IPS DF 6.9 (cell line): ENCODE measurements at regions not wholly inside any gene's neighbourhood (a gene's known extent, or its start where the extent isn't known, plus 50 kb on each side); places are given as distances from the start of the nearest gene placed in this dataset.

Experiments used
- DNase-seq: peaks from one replicate; pipeline ENCODE4 v3.0.0-alpha.2; 2013; ENCODE audit warnings: low read depth, low spot score
- H3K27ac ChIP-seq: one replicate; pipeline ENCODE4 v1.5.1; 2013; ENCODE audit warnings: low read length, control low read depth
- H3K27me3 ChIP-seq: 2 replicates; pipeline ENCODE4 v1.6.1; 2013; ENCODE audit warnings: mild to moderate bottlenecking, low read length; ENCODE audit not compliant: control insufficient read depth, insufficient read depth
- H3K36me3 ChIP-seq: 2 replicates; pipeline ENCODE4 v1.6.1; 2013; ENCODE audit warnings: low read length; ENCODE audit not compliant: control insufficient read depth, insufficient read depth
- H3K4me1 ChIP-seq: 2 replicates; pipeline ENCODE4 v1.6.1; 2013; ENCODE audit warnings: low read length; ENCODE audit not compliant: control insufficient read depth, insufficient read depth
- H3K4me3 ChIP-seq: 2 replicates; pipeline ENCODE4 v1.5.1; 2013; ENCODE audit warnings: mild to moderate bottlenecking, low read length
- H3K9me3 ChIP-seq: 2 replicates; pipeline ENCODE4 v1.6.1; 2013; ENCODE audit warnings: low read length, inconsistent platforms; ENCODE audit not compliant: control insufficient read depth, insufficient read depth
- WGBS: extraction: QIAGEN DNeasy Blood & Tissue Kit; methylation state at CpG from one replicate; pipeline ENCODE4 v1.1.7; 2013; ENCODE audit warnings: mixed read lengths, missing lambda C conversion rate; ENCODE audit not compliant: insufficient read length, insufficient coverage; 5-methylcytosine and 5-hydroxymethylcytosine counted together

- H3K27me3 ChIP-seq: no peaks in the 10 kb centered on the region
- no peak overlapping the region for H3K27ac ChIP-seq
- H3K9me3 ChIP-seq: no peaks in the 10 kb centered on the region
- no peak overlapping the region for H3K4me3 ChIP-seq
- no peaks in the 10 kb centered on the region for H3K36me3 ChIP-seq
- H3K4me1 ChIP-seq: peaks cover 2% of the 10 kb centered on the region; the same call in 1 of the 2 replicates
- no peak for DNase-seq
- WGBS: no CpG with 5 or more reads among the region's 7 CpGs
These were observed 454.0 kb upstream of the ARHGEF26 start for GRCh38 chr3:153666991-153667740.

DNA sequence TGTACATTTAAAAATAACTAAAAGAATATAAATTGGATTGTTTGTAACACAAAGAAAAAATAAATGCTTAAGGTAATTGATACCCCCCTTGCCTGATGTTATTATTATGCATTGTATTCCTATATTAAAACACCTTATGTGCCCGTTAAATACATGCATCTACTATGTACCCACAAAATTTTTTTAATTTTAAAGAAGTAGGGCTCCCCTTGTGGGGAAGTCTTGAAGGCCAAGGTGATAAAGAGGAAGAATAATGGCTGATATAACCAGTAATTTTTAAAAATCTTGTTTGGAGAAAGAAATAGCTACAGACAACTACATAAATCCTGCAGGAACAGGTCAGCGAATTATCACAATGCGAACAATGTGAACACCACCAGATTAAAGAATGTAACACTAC is 451.7 kb upstream of the ARHGEF26 start:
- Histone ChIP-seq H3K27ac (no peak overlapping the region), H3K27me3 (no peaks in the 10 kb centered on the region), H3K36me3 (no peaks in the 10 kb centered on the region), H3K4me3 (no peak overlapping the region), H3K9me3 (no peaks in the 10 kb centered on the region), H3K4me1 (peaks cover 2% of the 10 kb centered on the region; the same call in 1 of the 2 replicates)
- no CpG with 5 or more reads among the region's 3 CpGs for WGBS
- DNase-seq: no peak

GRCh38 chr3:153670577-153670976 is 450.6 kb upstream of the ARHGEF26 start:
- peaks cover 2% of the 10 kb centered on the region; the same call in 1 of the 2 replicates for H3K4me1 ChIP-seq
- no CpG with 5 or more reads among the region's 3 CpGs for WGBS
- H3K27me3 ChIP-seq: no peaks in the 10 kb centered on the region
- no peak overlapping the region for H3K27ac ChIP-seq
- DNase-seq: no peak
- H3K4me3 ChIP-seq: no peak overlapping the region
- H3K9me3 ChIP-seq: no peaks in the 10 kb centered on the region
- H3K36me3 ChIP-seq: no peaks in the 10 kb centered on the region

- H3K4me3 ChIP-seq: no peak overlapping the region
- H3K4me1 ChIP-seq: no peaks in the 10 kb centered on the region
- H3K27ac ChIP-seq: no peak overlapping the region
- H3K9me3 ChIP-seq: no peaks in the 10 kb centered on the region
- DNase-seq: no peak
- H3K36me3 ChIP-seq: no peaks in the 10 kb centered on the region
- no peaks in the 10 kb centered on the region for H3K27me3 ChIP-seq
- no CpG with 5 or more reads among the region's 2 CpGs for WGBS
These were observed 447.3 kb upstream of the ARHGEF26 start for GRCh38 chr3:153673853-153674252.

- Histone ChIP-seq H3K36me3 (no peaks in the 10 kb centered on the region), H3K27me3 (no peaks in the 10 kb centered on the region), H3K4me3 (no peak overlapping the region), H3K4me1 (no peaks in the 10 kb centered on the region), H3K9me3 (no peaks in the 10 kb centered on the region), H3K27ac (no peak overlapping the region)
- no peak for DNase-seq
These were observed 441.5 kb upstream of the ARHGEF26 start for GRCh38 chr3:153679714-153680113.

DNA sequence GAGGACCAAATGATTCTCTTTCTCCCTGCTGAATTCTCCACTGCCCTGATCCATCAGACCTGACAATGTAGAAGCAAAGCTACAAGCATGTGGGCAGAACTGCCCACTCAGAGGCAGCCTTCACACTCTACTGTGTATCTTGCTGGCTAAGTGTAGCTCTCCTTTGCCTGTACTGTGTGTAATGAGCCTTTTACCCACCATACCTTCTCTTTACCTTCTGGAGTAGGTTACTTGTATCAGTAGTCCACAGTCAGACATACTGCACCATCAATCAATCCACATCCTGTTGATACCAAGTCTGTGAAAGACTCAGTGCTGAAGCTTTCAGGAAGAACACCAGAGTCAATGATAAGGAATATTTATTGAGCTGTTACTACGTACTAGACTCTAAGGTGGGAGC is 440.7 kb upstream of the ARHGEF26 start:
- no peak for DNase-seq
- no peaks in the 10 kb centered on the region for H3K9me3 ChIP-seq
- no peak overlapping the region for H3K27ac ChIP-seq
- H3K4me1 ChIP-seq: no peaks in the 10 kb centered on the region
- H3K4me3 ChIP-seq: no peak overlapping the region
- H3K27me3 ChIP-seq: no peaks in the 10 kb centered on the region
- WGBS: no CpG with 5 or more reads among the region's 1 CpG
- H3K36me3 ChIP-seq: no peaks in the 10 kb centered on the region

GRCh38 chr3:153681057-153681456 is 440.1 kb upstream of the ARHGEF26 start:
- H3K36me3 ChIP-seq: no peaks in the 10 kb centered on the region
- H3K4me3 ChIP-seq: no peak overlapping the region
- H3K27ac ChIP-seq: no peak overlapping the region
- no peaks in the 10 kb centered on the region for H3K9me3 ChIP-seq
- no peaks in the 10 kb centered on the region for H3K4me1 ChIP-seq
- H3K27me3 ChIP-seq: no peaks in the 10 kb centered on the region
- DNase-seq: no peak
- WGBS: no CpG with 5 or more reads among the region's 1 CpG

- Histone ChIP-seq H3K27ac (no peak overlapping the region), H3K4me3 (no peak overlapping the region), H3K4me1 (peaks cover 1% of the 10 kb centered on the region; the same call in 1 of the 2 replicates), H3K27me3 (no peaks in the 10 kb centered on the region), H3K9me3 (no peaks in the 10 kb centered on the region), H3K36me3 (no peaks in the 10 kb centered on the region)
- no peak for DNase-seq
- WGBS: no CpG with 5 or more reads among the region's 3 CpGs
These were observed 432.7 kb upstream of the ARHGEF26 start for GRCh38 chr3:153688301-153689120.

- no peak for DNase-seq
- WGBS: no CpG with 5 or more reads among the region's 3 CpGs
These were observed 428.0 kb upstream of the ARHGEF26 start for GRCh38 chr3:153693207-153693606.

GRCh38 chr3:153702106-153702505 is 419.1 kb upstream of the ARHGEF26 start:
- Histone ChIP-seq H3K4me3 (no peak overlapping the region), H3K27me3 (no peaks in the 10 kb centered on the region), H3K4me1 (no peaks in the 10 kb centered on the region), H3K36me3 (no peaks in the 10 kb centered on the region), H3K9me3 (no peaks in the 10 kb centered on the region), H3K27ac (no peak overlapping the region)
- no peak for DNase-seq

More at GRCh38 chr3:153693207-153693606, 428.0 kb upstream of the ARHGEF26 start:
- no peak overlapping the region for H3K27ac ChIP-seq
- H3K4me3 ChIP-seq: no peak overlapping the region
- H3K4me1 ChIP-seq: no peaks in the 10 kb centered on the region
- no peaks in the 10 kb centered on the region for H3K9me3 ChIP-seq
- H3K36me3 ChIP-seq: no peaks in the 10 kb centered on the region
- H3K27me3 ChIP-seq: no peaks in the 10 kb centered on the region
